DOHH2 (cell line): ENCODE measurements at regions not wholly inside any gene's neighbourhood (a gene's known extent, or its start where the extent isn't known, plus 50 kb on each side); places are given as distances from the start of the nearest gene placed in this dataset.

Experiments used
- H3F3A ChIP-seq: fragments of 200-600 bp; sonication (generic), shearing (Covaris generic); 2 replicates; pipeline ENCODE4 v1.6.0; 2016; ENCODE audit warnings: antibody characterized with exemption, mild to moderate bottlenecking; ENCODE audit not compliant: control insufficient read depth, insufficient read depth
- H3K27ac ChIP-seq: fragments of 200-600 bp; sonication (generic); 2 replicates; pipeline ENCODE4 v1.5.1; 2014; ENCODE audit warnings: low read depth, mild to moderate bottlenecking, low read length, moderate library complexity
- H3K27me3 ChIP-seq: fragments of 200-600 bp; sonication (generic); 2 replicates; pipeline ENCODE4 v1.6.1; 2014; ENCODE audit warnings: mild to moderate bottlenecking, low read length, mixed read lengths; ENCODE audit not compliant: control insufficient read depth
- H3K36me3 ChIP-seq: fragments of 200-600 bp; sonication (generic); 2 replicates; pipeline ENCODE4 v1.6.1; 2014; ENCODE audit warnings: mild to moderate bottlenecking, low read length, moderate library complexity, mixed read lengths; ENCODE audit not compliant: control insufficient read depth
- H3K4me1 ChIP-seq: fragments of 200-600 bp; sonication (generic); 2 replicates; pipeline ENCODE4 v1.6.1; 2014; ENCODE audit warnings: mild to moderate bottlenecking, low read length, mixed read lengths; ENCODE audit not compliant: control insufficient read depth
- H3K4me2 ChIP-seq: fragments of 200-600 bp; sonication (generic); 2 replicates; pipeline ENCODE4 v1.6.0; 2014; ENCODE audit warnings: mild to moderate bottlenecking, low read length, moderate library complexity
- H3K4me3 ChIP-seq: fragments of 200-600 bp; sonication (generic); 2 replicates; pipeline ENCODE4 v1.5.1; 2014; ENCODE audit warnings: mild to moderate bottlenecking, low read length, mixed read lengths
- H3K79me2 ChIP-seq: fragments of 200-600 bp; sonication (generic); 2 replicates; pipeline ENCODE4 v1.6.1; 2014; ENCODE audit warnings: mild to moderate bottlenecking, low read length, mixed read lengths; ENCODE audit not compliant: control insufficient read depth
- H3K9me2 ChIP-seq: fragments of 200-600 bp; sonication (generic); replicated peaks from 2 replicates; pipeline ENCODE4 v1.6.1; 2014; ENCODE audit warnings: mild to moderate bottlenecking, low read length, mixed read lengths; ENCODE audit not compliant: control insufficient read depth
- H3K9me3 ChIP-seq: fragments of 200-600 bp; sonication (generic); 2 replicates; pipeline ENCODE4 v1.6.1; 2014; ENCODE audit warnings: antibody characterized with exemption, low read length, mixed read lengths; ENCODE audit not compliant: control insufficient read depth, insufficient read depth
- H4K20me1 ChIP-seq: fragments of 200-600 bp; sonication (generic); 2 replicates; pipeline ENCODE4 v1.6.0; 2014; ENCODE audit warnings: low read depth, mild to moderate bottlenecking, antibody characterized with exemption, low read length, moderate library complexity; ENCODE audit not compliant: control insufficient read depth, insufficient read depth
- EZH2phosphoT487 ChIP-seq: fragments of 200-600 bp; sonication (generic); IDR thresholded peaks from 2 replicates; pipeline ENCODE4 v1.6.1; 2017; ENCODE audit warnings: borderline replicate concordance, mild to moderate bottlenecking, antibody characterized with exemption, low read length, moderate library complexity, mixed read lengths
- TF ChIP-seq, protein P1 (sequence below): fragments of 200-600 bp; sonication (generic); IDR thresholded peaks from one replicate; pipeline ENCODE4 v1.5.1; 2014; ENCODE audit warnings: antibody characterized with exemption, mild to moderate bottlenecking, low read depth, low read length; ENCODE audit not compliant: poor library complexity, severe bottlenecking

DNA sequence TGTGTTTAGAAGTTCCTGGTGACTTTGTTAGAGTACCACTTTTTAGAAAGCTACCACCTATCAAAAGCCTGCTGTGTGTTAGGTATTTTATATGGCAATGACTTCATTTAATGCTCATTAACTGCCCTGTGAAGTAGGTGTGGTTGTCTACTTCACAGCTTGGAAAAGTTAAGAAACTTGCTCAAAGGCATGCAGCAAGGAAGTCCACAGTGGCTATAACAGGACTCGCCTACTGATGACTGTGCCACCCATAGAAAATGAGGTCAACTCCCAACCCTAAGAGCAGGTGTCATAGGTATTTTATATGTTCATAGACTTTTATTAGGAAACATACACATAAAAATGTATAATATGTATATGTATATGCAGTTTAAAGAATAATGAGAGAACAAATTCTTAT, 125.2 kb upstream of the PAX6 start:
- no peak for TF ChIP-seq EZH2phosphoT487
- TF ChIP-seq, protein P1, sequence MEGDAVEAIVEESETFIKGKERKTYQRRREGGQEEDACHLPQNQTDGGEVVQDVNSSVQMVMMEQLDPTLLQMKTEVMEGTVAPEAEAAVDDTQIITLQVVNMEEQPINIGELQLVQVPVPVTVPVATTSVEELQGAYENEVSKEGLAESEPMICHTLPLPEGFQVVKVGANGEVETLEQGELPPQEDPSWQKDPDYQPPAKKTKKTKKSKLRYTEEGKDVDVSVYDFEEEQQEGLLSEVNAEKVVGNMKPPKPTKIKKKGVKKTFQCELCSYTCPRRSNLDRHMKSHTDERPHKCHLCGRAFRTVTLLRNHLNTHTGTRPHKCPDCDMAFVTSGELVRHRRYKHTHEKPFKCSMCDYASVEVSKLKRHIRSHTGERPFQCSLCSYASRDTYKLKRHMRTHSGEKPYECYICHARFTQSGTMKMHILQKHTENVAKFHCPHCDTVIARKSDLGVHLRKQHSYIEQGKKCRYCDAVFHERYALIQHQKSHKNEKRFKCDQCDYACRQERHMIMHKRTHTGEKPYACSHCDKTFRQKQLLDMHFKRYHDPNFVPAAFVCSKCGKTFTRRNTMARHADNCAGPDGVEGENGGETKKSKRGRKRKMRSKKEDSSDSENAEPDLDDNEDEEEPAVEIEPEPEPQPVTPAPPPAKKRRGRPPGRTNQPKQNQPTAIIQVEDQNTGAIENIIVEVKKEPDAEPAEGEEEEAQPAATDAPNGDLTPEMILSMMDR, result no peak
- Histone ChIP-seq H4K20me1 (no peaks in the 10 kb centered on the region), H3F3A (no peaks in the 10 kb centered on the region), H3K36me3 (no peaks in the 10 kb centered on the region), H3K4me3 (no peak overlapping the region), H3K9me2 (no peaks in the 10 kb centered on the region), H3K4me1 (no peaks in the 10 kb centered on the region), H3K9me3 (no peaks in the 10 kb centered on the region), H3K4me2 (no peak overlapping the region), H3K27ac (no peak overlapping the region), H3K27me3 (no peaks in the 10 kb centered on the region), H3K79me2 (no peaks in the 10 kb centered on the region)

DNA sequence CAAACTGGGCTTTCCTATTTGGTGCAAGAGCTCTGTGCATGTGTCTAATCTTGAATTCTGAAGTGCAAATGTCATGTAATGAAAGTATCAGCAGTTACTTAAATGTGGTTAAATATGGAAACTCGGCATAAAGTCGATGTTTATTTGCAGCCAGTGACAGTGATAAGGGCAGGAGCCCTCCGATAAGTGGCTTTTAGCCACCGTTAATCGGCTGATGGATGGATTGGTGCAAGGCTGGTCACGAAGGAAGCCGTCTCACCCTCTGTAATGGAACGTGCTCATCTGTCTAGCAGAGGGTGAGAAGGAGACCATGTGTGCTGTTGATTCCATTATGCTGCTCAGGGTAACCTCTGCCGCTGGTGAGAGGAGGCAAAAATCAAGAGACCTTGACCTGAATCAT, 121.8 kb upstream of the PAX6 start:
- Histone ChIP-seq H3K27ac (no peak overlapping the region), H3K79me2 (no peaks in the 10 kb centered on the region), H3K4me2 (no peak overlapping the region), H3F3A (no peaks in the 10 kb centered on the region), H3K36me3 (no peaks in the 10 kb centered on the region), H3K9me2 (no peaks in the 10 kb centered on the region), H3K4me3 (no peak overlapping the region), H3K27me3 (no peaks in the 10 kb centered on the region), H3K9me3 (no peaks in the 10 kb centered on the region), H3K4me1 (no peaks in the 10 kb centered on the region), H4K20me1 (no peaks in the 10 kb centered on the region)
- TF ChIP-seq, protein P1, result no peak
- no peak for TF ChIP-seq EZH2phosphoT487

DNA sequence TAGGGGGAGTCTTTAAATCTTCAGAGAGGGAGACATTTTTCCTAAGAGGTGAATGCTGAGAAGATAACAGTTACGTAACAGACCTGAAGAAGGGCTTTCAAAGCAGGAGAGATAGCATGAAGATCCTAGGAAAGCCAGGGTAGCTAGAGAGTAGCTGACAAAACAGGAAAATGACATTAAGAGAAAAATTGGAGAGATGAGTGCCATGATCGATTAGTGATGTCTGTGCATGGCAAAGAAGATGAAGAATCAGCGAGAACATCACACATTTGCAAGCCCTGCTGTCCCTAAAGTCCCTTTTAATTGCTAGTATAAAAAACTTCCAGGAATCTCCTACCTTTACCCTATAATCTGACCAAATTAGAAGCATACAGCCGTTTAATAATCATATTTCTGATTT, 116.9 kb upstream of the PAX6 start:
- Histone ChIP-seq H4K20me1 (no peaks in the 10 kb centered on the region), H3K4me1 (no peaks in the 10 kb centered on the region), H3K9me3 (no peaks in the 10 kb centered on the region), H3K9me2 (no peaks in the 10 kb centered on the region), H3K27ac (no peak overlapping the region), H3K79me2 (no peaks in the 10 kb centered on the region), H3K4me2 (no peak overlapping the region), H3K36me3 (no peaks in the 10 kb centered on the region), H3K27me3 (no peaks in the 10 kb centered on the region), H3F3A (no peaks in the 10 kb centered on the region), H3K4me3 (no peak overlapping the region)
- no peak for TF ChIP-seq EZH2phosphoT487
- TF ChIP-seq, protein P1, result no peak

DNA sequence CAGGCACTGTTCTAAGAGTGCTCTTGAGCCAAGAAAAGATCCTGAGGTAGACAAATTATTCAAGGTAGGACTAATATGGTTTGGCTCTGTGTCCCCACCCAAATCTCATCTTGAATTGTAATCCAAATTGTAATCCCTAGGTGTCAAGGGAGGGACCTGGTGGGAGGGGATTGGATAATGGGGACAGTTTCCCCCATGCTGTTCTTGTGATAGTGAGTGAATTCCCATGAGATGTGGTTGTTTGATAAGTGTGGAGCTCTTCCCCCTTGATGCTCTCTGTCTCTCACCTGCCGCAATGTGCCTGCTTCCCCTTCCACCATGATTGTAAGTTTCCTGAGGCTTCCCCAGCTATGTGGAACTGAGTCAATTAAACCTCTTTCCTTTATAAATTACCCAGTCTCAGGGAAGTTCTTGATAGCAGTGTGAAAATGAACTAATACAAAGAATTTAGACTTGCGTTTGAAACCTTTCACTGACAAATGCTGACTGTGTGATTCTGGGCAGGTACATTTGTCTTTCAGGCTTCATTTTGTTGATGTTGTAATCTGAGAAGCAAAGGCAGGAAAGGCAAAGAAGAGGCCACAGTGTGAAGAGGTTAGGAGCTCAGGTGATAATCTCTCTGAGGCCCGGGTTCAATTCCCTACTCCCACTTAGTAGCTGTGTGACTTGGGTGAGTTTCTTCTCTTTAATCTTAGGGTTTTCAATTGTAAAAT, 115.8 kb upstream of the PAX6 start:
- Histone ChIP-seq H3K79me2 (no peaks in the 10 kb centered on the region), H3F3A (no peaks in the 10 kb centered on the region), H3K27ac (no peak overlapping the region), H3K27me3 (no peaks in the 10 kb centered on the region), H3K36me3 (no peaks in the 10 kb centered on the region), H3K9me3 (no peaks in the 10 kb centered on the region), H4K20me1 (no peaks in the 10 kb centered on the region), H3K4me3 (no peak overlapping the region), H3K4me1 (no peaks in the 10 kb centered on the region), H3K9me2 (no peaks in the 10 kb centered on the region), H3K4me2 (no peak overlapping the region)
- TF ChIP-seq EZH2phosphoT487, result no peak
- TF ChIP-seq, protein P1, result no peak
